ENCODE measurements at regions not wholly inside any gene's neighbourhood (a gene's known extent, or its start where the extent isn't known, plus 50 kb on each side); places are given as distances from the start of the nearest gene placed in this dataset.

DNA sequence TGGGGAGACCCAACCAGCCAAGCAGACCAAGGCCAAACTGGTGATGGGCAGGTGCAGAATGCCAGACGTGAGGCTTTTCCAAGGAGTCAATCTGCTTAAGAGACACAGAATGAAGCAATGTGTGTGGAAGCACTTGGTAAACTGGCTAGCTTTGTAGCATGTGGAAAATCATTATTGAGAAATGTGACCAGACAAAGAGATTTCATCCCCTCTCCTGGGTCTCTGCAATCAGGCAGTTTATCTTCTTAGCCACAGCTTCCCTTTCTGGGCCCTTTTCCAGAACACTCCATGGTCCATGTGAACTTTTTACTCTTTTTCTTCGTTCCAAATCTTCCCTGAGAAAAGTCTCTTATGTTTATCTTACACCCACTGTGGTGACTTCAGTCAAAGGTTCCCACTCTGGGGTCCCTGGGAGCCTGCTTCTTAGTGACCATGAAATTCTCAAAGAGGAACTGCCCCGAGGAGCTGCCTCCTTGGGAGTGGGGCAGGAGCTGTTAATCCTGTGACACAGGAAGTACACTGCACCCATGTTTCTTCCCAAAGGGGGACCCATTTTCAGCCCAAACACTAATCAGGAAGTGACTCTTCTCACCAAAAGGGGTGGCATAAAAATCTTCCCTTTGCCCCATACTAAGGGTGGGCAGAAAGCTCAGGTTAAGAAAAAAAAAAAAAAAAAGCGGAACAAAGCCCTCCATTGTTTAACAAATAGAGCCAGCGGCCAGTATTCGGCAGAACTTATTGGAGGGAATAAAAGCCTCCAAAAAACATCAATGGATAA is 346.2 kb upstream of the ASIC2 start:
- TF ChIP-seq ZNF274 (IDR thresholded peaks at IDR 0.05; ENCODE audit: low read depth, low read length) (no peak), YY1 (IDR thresholded peaks at IDR 0.05; ENCODE audit: insufficient read depth, insufficient read length) (no peak), SUZ12 (IDR thresholded peaks at IDR 0.05; ENCODE audit: extremely low read depth, insufficient read depth, insufficient read length) (no peak)
